MM.1S (cell line): ENCODE measurements at regions not wholly inside any gene's neighbourhood (a gene's known extent, or its start where the extent isn't known, plus 50 kb on each side); places are given as distances from the start of the nearest gene placed in this dataset.
"Not testable (repeated sequence)": the region's sequence is repeated elsewhere in the genome, so short reads cannot be mapped to it uniquely, and the experiment has no call there.

ENCODE experiments used
- DNase-seq: peaks from one replicate; pipeline ENCODE4 v3.0.0-alpha.2; 2015
- H2AFZ ChIP-seq: fragments of 300-600 bp; sonication (generic); 2 replicates; pipeline ENCODE4 v1.6.0; 2016; ENCODE audit warnings: antibody characterized with exemption, low read length
- H3F3A ChIP-seq: fragments of 300-600 bp; sonication (generic); 2 replicates; pipeline ENCODE4 v1.6.1; 2016; ENCODE audit warnings: mild to moderate bottlenecking, antibody characterized with exemption, low read length, moderate library complexity, mixed read lengths; ENCODE audit not compliant: insufficient read depth
- H3K27ac ChIP-seq: fragments of 300-600 bp; sonication (generic); 2 replicates; pipeline ENCODE4 v1.5.1; 2016; ENCODE audit warnings: mild to moderate bottlenecking, low read length
- H3K27me3 ChIP-seq: fragments of 300-600 bp; sonication (generic); replicated peaks from 2 replicates; pipeline ENCODE4 v1.6.0; 2016; ENCODE audit warnings: low read length; ENCODE audit not compliant: insufficient read depth
- H3K36me3 ChIP-seq: fragments of 300-600 bp; sonication (generic); replicated peaks from 2 replicates; pipeline ENCODE4 v1.6.1; 2016; ENCODE audit warnings: mild to moderate bottlenecking, low read length, mixed read lengths; ENCODE audit not compliant: insufficient read depth
- H3K4me1 ChIP-seq: fragments of 300-600 bp; sonication (generic); 2 replicates; pipeline ENCODE4 v1.6.1; 2016; ENCODE audit warnings: low read length, mixed read lengths
- H3K4me2 ChIP-seq: fragments of 300-600 bp; sonication (generic); 2 replicates; pipeline ENCODE4 v1.6.0; 2016; ENCODE audit warnings: low read depth, low read length
- H3K4me3 ChIP-seq: fragments of 300-600 bp; sonication (generic); 2 replicates; pipeline ENCODE4 v1.5.1; 2016; ENCODE audit warnings: low read length, mixed read lengths
- H3K79me2 ChIP-seq: fragments of 300-600 bp; sonication (generic); 2 replicates; pipeline ENCODE4 v1.6.1; 2016; ENCODE audit warnings: mixed run types, low read length, mixed read lengths
- H3K9ac ChIP-seq: fragments of 300-600 bp; sonication (generic); 2 replicates; pipeline ENCODE4 v1.6.1; 2016; ENCODE audit warnings: low read length, mixed read lengths
- H3K9me2 ChIP-seq: fragments of 300-600 bp; sonication (generic); replicated peaks from 2 replicates; pipeline ENCODE4 v1.6.1; 2016; ENCODE audit warnings: mild to moderate bottlenecking, low read length, mixed read lengths; ENCODE audit not compliant: insufficient read depth
- H3K9me3 ChIP-seq: fragments of 300-600 bp; sonication (generic); replicated peaks from 2 replicates; pipeline ENCODE4 v1.6.1; 2016; ENCODE audit warnings: mild to moderate bottlenecking, low read length, mixed read lengths; ENCODE audit not compliant: insufficient read depth
- H4K20me1 ChIP-seq: fragments of 300-600 bp; sonication (generic); 2 replicates; pipeline ENCODE4 v1.6.1; 2016; ENCODE audit warnings: mild to moderate bottlenecking, low read length, moderate library complexity, mixed read lengths; ENCODE audit not compliant: insufficient read depth
- EZH2 ChIP-seq: fragments of 300-600 bp; sonication (generic); optimal IDR thresholded peaks from 2 replicates; pipeline ENCODE3; 2017; ENCODE audit warnings: low read depth, mild to moderate bottlenecking, antibody characterized with exemption, low read length, mixed read lengths
- EZH2phosphoT487 ChIP-seq: fragments of 300-600 bp; sonication (generic); IDR thresholded peaks from 2 replicates; pipeline ENCODE4 v1.6.1; 2018; ENCODE audit warnings: antibody characterized with exemption, low read length
- TF ChIP-seq, protein P1 (sequence below): fragments of 300-600 bp; sonication (generic); IDR thresholded peaks from 2 replicates; pipeline ENCODE4 v1.5.1; 2016; ENCODE audit warnings: antibody characterized with exemption, low read length, mixed read lengths

DNA sequence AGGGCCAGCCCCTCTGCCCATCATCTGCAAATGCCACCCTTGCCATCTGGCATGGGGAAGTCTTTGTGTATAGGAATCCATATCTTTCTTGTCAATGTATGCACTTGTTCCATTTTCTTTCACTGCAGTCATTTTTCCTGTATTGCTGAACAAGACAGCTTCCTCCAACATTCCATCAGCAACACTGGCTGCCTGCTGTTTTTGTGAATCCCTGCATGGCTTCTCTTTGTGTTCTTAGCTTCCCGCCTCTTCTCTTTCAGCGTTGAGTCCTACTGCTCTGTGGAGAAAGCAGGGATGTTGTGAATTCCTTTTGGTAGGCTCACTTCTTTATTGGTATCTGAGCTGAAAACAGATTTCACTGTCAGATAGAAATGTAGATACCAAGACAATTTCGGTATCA, 150.0 kb downstream of the LPIN1 start:
- Histone ChIP-seq H4K20me1 (no peaks in the 10 kb centered on the region), H3K36me3 (no peaks in the 10 kb centered on the region), H3K79me2 (no peaks in the 10 kb centered on the region), H3K9me2 (no peaks in the 10 kb centered on the region), H2AFZ (no peak overlapping the region), H3K9ac (no peak overlapping the region), H3K4me3 (no peak overlapping the region), H3K4me2 (no peak overlapping the region), H3K27ac (no peak overlapping the region), H3K27me3 (no peaks in the 10 kb centered on the region), H3K4me1 (no peaks in the 10 kb centered on the region), H3K9me3 (no peaks in the 10 kb centered on the region), H3F3A (no peaks in the 10 kb centered on the region)
- TF ChIP-seq, protein P1, sequence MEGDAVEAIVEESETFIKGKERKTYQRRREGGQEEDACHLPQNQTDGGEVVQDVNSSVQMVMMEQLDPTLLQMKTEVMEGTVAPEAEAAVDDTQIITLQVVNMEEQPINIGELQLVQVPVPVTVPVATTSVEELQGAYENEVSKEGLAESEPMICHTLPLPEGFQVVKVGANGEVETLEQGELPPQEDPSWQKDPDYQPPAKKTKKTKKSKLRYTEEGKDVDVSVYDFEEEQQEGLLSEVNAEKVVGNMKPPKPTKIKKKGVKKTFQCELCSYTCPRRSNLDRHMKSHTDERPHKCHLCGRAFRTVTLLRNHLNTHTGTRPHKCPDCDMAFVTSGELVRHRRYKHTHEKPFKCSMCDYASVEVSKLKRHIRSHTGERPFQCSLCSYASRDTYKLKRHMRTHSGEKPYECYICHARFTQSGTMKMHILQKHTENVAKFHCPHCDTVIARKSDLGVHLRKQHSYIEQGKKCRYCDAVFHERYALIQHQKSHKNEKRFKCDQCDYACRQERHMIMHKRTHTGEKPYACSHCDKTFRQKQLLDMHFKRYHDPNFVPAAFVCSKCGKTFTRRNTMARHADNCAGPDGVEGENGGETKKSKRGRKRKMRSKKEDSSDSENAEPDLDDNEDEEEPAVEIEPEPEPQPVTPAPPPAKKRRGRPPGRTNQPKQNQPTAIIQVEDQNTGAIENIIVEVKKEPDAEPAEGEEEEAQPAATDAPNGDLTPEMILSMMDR = no peak
- TF ChIP-seq EZH2phosphoT487 (no peak), EZH2 (no peak)
- no peak for DNase-seq

DNA sequence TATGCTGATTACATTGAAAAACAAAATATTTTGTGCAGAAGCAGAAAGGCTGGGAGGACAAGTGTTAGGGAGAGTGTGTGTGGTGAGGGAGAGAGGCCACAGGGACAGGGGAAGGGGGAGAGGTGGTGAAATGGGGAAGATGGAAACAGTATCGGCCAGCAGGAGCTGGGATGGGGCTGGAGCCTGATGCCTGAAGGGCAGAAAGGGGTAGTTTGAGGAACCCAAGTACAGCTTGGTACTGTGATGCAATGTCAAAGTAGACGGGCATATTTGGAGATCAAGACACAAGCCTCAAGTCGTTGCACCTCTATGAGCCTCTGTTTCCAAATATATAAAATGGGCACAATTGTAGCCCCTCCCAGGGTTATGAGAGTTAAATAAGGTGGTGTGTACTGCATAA, 152.1 kb downstream of the LPIN1 start:
- H3K9me2 ChIP-seq = no peaks in the 10 kb centered on the region
- H2AFZ ChIP-seq = no peak overlapping the region
- H3K4me3 ChIP-seq = no peak overlapping the region
- no peaks in the 10 kb centered on the region for H3K9me3 ChIP-seq
- no peaks in the 10 kb centered on the region for H3K36me3 ChIP-seq
- DNase-seq = no peak
- H4K20me1 ChIP-seq = no peaks in the 10 kb centered on the region
- no peaks in the 10 kb centered on the region for H3K79me2 ChIP-seq
- TF ChIP-seq, protein P1 = no peak
- TF ChIP-seq EZH2phosphoT487 (no peak), EZH2 (no peak)
- no peak overlapping the region for H3K27ac ChIP-seq
- H3F3A ChIP-seq = no peaks in the 10 kb centered on the region
- H3K9ac ChIP-seq = no peak overlapping the region
- H3K4me2 ChIP-seq = no peak overlapping the region
- no peaks in the 10 kb centered on the region for H3K27me3 ChIP-seq
- H3K4me1 ChIP-seq = no peaks in the 10 kb centered on the region

- H3K27ac ChIP-seq = no peak overlapping the region
- no peaks in the 10 kb centered on the region for H3K36me3 ChIP-seq
- no peak overlapping the region for H3K9ac ChIP-seq
- no peaks in the 10 kb centered on the region for H4K20me1 ChIP-seq
- H3F3A ChIP-seq = no peaks in the 10 kb centered on the region
- no peaks in the 10 kb centered on the region for H3K79me2 ChIP-seq
- no peak for DNase-seq
- no peak overlapping the region for H3K4me2 ChIP-seq
- H2AFZ ChIP-seq = no peak overlapping the region
- no peaks in the 10 kb centered on the region for H3K27me3 ChIP-seq
- H3K9me2 ChIP-seq = no peaks in the 10 kb centered on the region
- no peaks in the 10 kb centered on the region for H3K4me1 ChIP-seq
- H3K9me3 ChIP-seq = no peaks in the 10 kb centered on the region
- no peak for TF ChIP-seq EZH2phosphoT487
- TF ChIP-seq, protein P1 = no peak
- no peak for TF ChIP-seq EZH2
- no peak overlapping the region for H3K4me3 ChIP-seq
Measured at GRCh38 chr2:11899264-11899818, 152.9 kb downstream of the LPIN1 start.

GRCh38 chr2:11900891-11901290, 154.5 kb downstream of the LPIN1 start:
- H3K9ac ChIP-seq, H3K4me1 ChIP-seq, H3K27ac ChIP-seq, H3K9me3 ChIP-seq, H3K79me2 ChIP-seq, H3F3A ChIP-seq, H3K9me2 ChIP-seq, H3K27me3 ChIP-seq, DNase-seq, H2AFZ ChIP-seq, H3K4me2 ChIP-seq, H3K4me3 ChIP-seq, H3K36me3 ChIP-seq, H4K20me1 ChIP-seq: not testable (repeated sequence)
